HCT116 (cell line): ENCODE measurements at regions not wholly inside any gene's neighbourhood (a gene's known extent, or its start where the extent isn't known, plus 50 kb on each side); places are given as distances from the start of the nearest gene placed in this dataset.

Experiments
- ATAC-seq: fragments of 200-7000 bp; cut with Tn5 transposase; 2 replicates; pipeline ENCODE4 v1.9.1; 2020; ENCODE audit warnings: mild to moderate bottlenecking, moderate library complexity
- BruUV-seq: library from RNA; stranded (reverse); fragments of 400-500 nt; replicated peaks from 2 replicates; lab custom pipeline; 2021; lab: Mats Ljungman, UMichigan
- CTCF ChIA-PET: fragments of 300-600 bp; sonication (Branson Sonifier 250); formaldehyde crosslinking; loops from one replicate; lab custom pipeline; 2021; ENCODE audit warnings: antibody characterized with exemption; lab: Charles Lee
- POLR2A ChIA-PET: fragments of 300-600, 350-600 bp; sonication (Branson Sonifier 250); formaldehyde crosslinking; loops from one replicate; lab custom pipeline; 2021; ENCODE audit warnings: antibody characterized with exemption; lab: Charles Lee
- RAD21 ChIA-PET, 2 experiments: fragments of 300-600 bp; sonication (Branson Sonifier 250); formaldehyde crosslinking; loops; one replicate each; lab custom pipeline; 2023; ENCODE audit warnings: low total read pairs in 2 of 2; ENCODE audit not compliant: uncharacterized antibody in 2 of 2, unreplicated experiment in 2 of 2, low non-redundant PET in 1 of 2; lab: Charles Lee
- DNase-seq: peaks from one replicate; pipeline ENCODE4 v3.0.0-alpha.2; 2010; ENCODE audit warnings: low read depth, low spot score
- H2AFZ ChIP-seq: fragments of 200-600 bp; shearing (Covaris generic), sonication (generic); 2 replicates; pipeline ENCODE4 v1.6.1; 2017; ENCODE audit warnings: low read depth, mixed run types, mixed read lengths, antibody characterized with exemption, low read length; ENCODE audit not compliant: poor library complexity, severe bottlenecking
- H3K27ac ChIP-seq: 2 replicates; pipeline ENCODE4 v1.5.1; 2012; ENCODE audit warnings: low read depth, low read length
- H3K27me3 ChIP-seq: fragments of 200-600 bp; sonication (generic); 2 replicates; pipeline ENCODE4 v1.6.1; 2016; ENCODE audit warnings: mixed run types, low read length, mixed read lengths; ENCODE audit not compliant: insufficient read depth
- H3K36me3 ChIP-seq, 2 experiments: fragments of 200-500 bp in 1 of 2; fragments of 200-600 bp in 1 of 2; sonication (Bioruptor generic) in 1 of 2; sonication (generic) in 1 of 2; 2 replicates each; pipeline versions ENCODE4 v1.5.1 to v1.6.1; 2014 to 2016; ENCODE audit warnings: low read length in 2 of 2, inconsistent platforms in 1 of 2, mixed read lengths in 1 of 2, mixed run types in 1 of 2; ENCODE audit not compliant: insufficient read depth in 2 of 2, control insufficient read depth in 1 of 2
- H3K4me1 ChIP-seq, 2 experiments: fragments of 200-600 bp in 1 of 2; sonication (generic) in 1 of 2; 2 replicates each; pipeline versions ENCODE4 v1.5.1 to v1.6.1; 2012 to 2017; ENCODE audit warnings: low read length in 2 of 2, inconsistent platforms in 1 of 2, mild to moderate bottlenecking in 1 of 2, mixed read lengths in 1 of 2, mixed run types in 1 of 2, moderate library complexity in 1 of 2; ENCODE audit not compliant: insufficient read depth in 2 of 2, control insufficient read depth in 1 of 2
- H3K4me2 ChIP-seq: fragments of 200-600 bp; sonication (generic); 2 replicates; pipeline ENCODE4 v1.6.1; 2017; ENCODE audit warnings: mixed run types, low read length, mixed read lengths
- H3K4me3 ChIP-seq, 2 experiments: fragments of 200-600 bp in 1 of 2; sonication (generic) in 1 of 2; replicated peaks in 1 of 2; 2 replicates each; pipeline ENCODE4 v1.5.1; 2011 to 2016; ENCODE audit warnings: low read length in 2 of 2, control low read depth in 1 of 2, low read depth in 1 of 2, mild to moderate bottlenecking in 1 of 2, mixed read lengths in 1 of 2, mixed run types in 1 of 2
- H3K79me2 ChIP-seq: fragments of 200-600 bp; sonication (generic); 2 replicates; pipeline ENCODE4 v1.6.1; 2017; ENCODE audit warnings: mild to moderate bottlenecking, mixed run types, low read length, moderate library complexity, mixed read lengths; ENCODE audit not compliant: insufficient read depth
- H3K9ac ChIP-seq: fragments of 200-600 bp; sonication (generic); 2 replicates; pipeline ENCODE4 v1.6.1; 2016; ENCODE audit warnings: low read length, mixed read lengths
- H3K9me2 ChIP-seq: fragments of 200-600 bp; sonication (generic), shearing (Covaris generic); 2 replicates; pipeline ENCODE4 v1.6.1; 2017; ENCODE audit warnings: mixed run types, mild to moderate bottlenecking, moderate library complexity; ENCODE audit not compliant: insufficient read depth
- H3K9me3 ChIP-seq, 2 experiments: fragments of 200-500 bp in 1 of 2; fragments of 200-600 bp in 1 of 2; sonication (Bioruptor generic) in 1 of 2; sonication (generic) in 1 of 2; 2 replicates each; pipeline ENCODE4 v1.6.1; 2014 to 2017; ENCODE audit warnings: low read length in 2 of 2, mixed read lengths in 2 of 2, inconsistent platforms in 1 of 2, low read depth in 1 of 2, mild to moderate bottlenecking in 1 of 2, mixed run types in 1 of 2, moderate library complexity in 1 of 2; ENCODE audit not compliant: control insufficient read depth in 1 of 2, insufficient read depth in 1 of 2
- H4K20me1 ChIP-seq: fragments of 200-600 bp; sonication (generic), shearing (Covaris generic); 2 replicates; pipeline ENCODE4 v1.6.1; 2017; ENCODE audit warnings: mixed run types, mild to moderate bottlenecking, moderate library complexity; ENCODE audit not compliant: insufficient read depth
- CBX3 ChIP-seq: IDR thresholded peaks from 2 replicates; pipeline ENCODE4 v1.6.1; 2012; ENCODE audit warnings: low read depth
- CEBPB ChIP-seq: IDR thresholded peaks from 2 replicates; pipeline ENCODE4 v1.6.1; 2012; ENCODE audit warnings: low read depth
- CTCF ChIP-seq, 3 experiments: fragments of 200-600 bp in 1 of 3; sonication (generic) in 1 of 3; IDR thresholded peaks in 2 of 3; conservative IDR thresholded peaks in 1 of 3; 2 replicates each; pipeline ENCODE4 v1.5.1; 2012 to 2017; ENCODE audit warnings: low read depth in 2 of 3, low read length in 2 of 3, antibody characterized with exemption in 1 of 3, borderline replicate concordance in 1 of 3, control low read depth in 1 of 3, mild to moderate bottlenecking in 1 of 3, mixed read lengths in 1 of 3, mixed run types in 1 of 3, moderate library complexity in 1 of 3; ENCODE audit not compliant: insufficient read depth in 1 of 3
- EZH2 ChIP-seq: fragments of 200-600 bp; sonication (generic); IDR thresholded peaks from 2 replicates; pipeline ENCODE4 v1.6.1; 2017; ENCODE audit warnings: antibody characterized with exemption, mixed run types
- EZH2phosphoT487 ChIP-seq: fragments of 200-600 bp; IDR thresholded peaks from 2 replicates; pipeline ENCODE4 v1.6.1; 2018; ENCODE audit warnings: antibody characterized with exemption, borderline replicate concordance
- FOSL1 ChIP-seq: IDR thresholded peaks from 2 replicates; pipeline ENCODE4 v1.6.1; 2012; ENCODE audit warnings: low read depth
- MAX ChIP-seq: IDR thresholded peaks from 2 replicates; pipeline ENCODE4 v1.6.1; 2012
- POLR2A ChIP-seq: IDR thresholded peaks from 2 replicates; pipeline ENCODE4 v1.7.0; 2011; ENCODE audit warnings: borderline replicate concordance; ENCODE audit not compliant: insufficient read depth, insufficient read length; ENCODE audit errors: extremely low read depth
- SP1 ChIP-seq: IDR thresholded peaks from 2 replicates; pipeline ENCODE4 v1.6.1; 2012; ENCODE audit warnings: low read depth
- ZFX ChIP-seq: fragments of 450-650 bp; IDR thresholded peaks from 2 replicates; pipeline ENCODE4 v1.6.1; 2017
- intact Hi-C: fragments of 100-400 bp; cut with micrococcal nuclease; formaldehyde crosslinking; loops from 2 replicates; pipeline ENCODE4 v1.10.0; 2022

GRCh38 chr13:20295956-20296355, 63.8 kb upstream of the GJB6 start:
- no peak overlapping the region for H3K4me2 ChIP-seq
- H3K27me3 ChIP-seq, result no peaks in the 10 kb centered on the region
- H3K9me2 ChIP-seq, result no peaks in the 10 kb centered on the region
- DNase-seq, result no peak
- no peak overlapping the region for H2AFZ ChIP-seq
- H3K27ac ChIP-seq, result no peak overlapping the region
- ChIA-PET RAD21 (no interaction called here), POLR2A (no interaction called here), CTCF (interaction anchor here (2.2 kb wide), 1 partner anchor 11 kb away, joined by 4 read pairs; no protein-coding TSS in a partner anchor)
- no peaks in the 10 kb centered on the region for H3K36me3 ChIP-seq
- intact Hi-C loops, result no loop called here
- H3K79me2 ChIP-seq, result no peaks in the 10 kb centered on the region
- H3K4me1 ChIP-seq, result no peaks in the 10 kb centered on the region
- H3K9me3 ChIP-seq, result no peaks in the 10 kb centered on the region
- BruUV-seq, result no TSS peak
- ATAC-seq, result no peak
- no peak overlapping the region for H3K4me3 ChIP-seq
- H4K20me1 ChIP-seq, result no peaks in the 10 kb centered on the region
- no peak overlapping the region for H3K9ac ChIP-seq
- TF ChIP-seq EZH2 (no peak), EZH2phosphoT487 (no peak), MAX (no peak), CTCF (IDR thresholded peaks at IDR 0.05 in 2 of 3, conservative IDR thresholded peaks at IDR 0.05 in 1 of 3; ENCODE audit: borderline replicate concordance in 1 of 3, insufficient read depth in 1 of 3, low read depth in 2 of 3, low read length in 2 of 3) (no peak), ZFX (no peak), POLR2A (no peak), CEBPB (no peak), FOSL1 (no peak), SP1 (no peak), CBX3 (no peak)
